ENCODE measurements at regions not wholly inside any gene's neighbourhood (a gene's known extent, or its start where the extent isn't known, plus 50 kb on each side); places are given as distances from the start of the nearest gene placed in this dataset.
"Not testable (repeated sequence)": the region's sequence is repeated elsewhere in the genome, so short reads cannot be mapped to it uniquely, and the experiment has no call there.

GRCh38 chr6:81890846-81891245 lies 138.4 kb upstream of the TENT5A start:
- no peaks in the 10 kb centered on the region for H3K9me3 ChIP-seq
- no peak for DNase-seq (ENCODE audit: low spot score)
- H3K27ac ChIP-seq = no peak overlapping the region
- H3K4me3 ChIP-seq = no peak overlapping the region
- TF ChIP-seq POLR2A (IDR thresholded peaks at IDR 0.05) (no peak), POLR2AphosphoS5 (IDR thresholded peaks at IDR 0.05) (no peak), CTCF (IDR thresholded peaks at IDR 0.05) (no peak)
- no peaks in the 10 kb centered on the region for H3K36me3 ChIP-seq
- no peaks in the 10 kb centered on the region for H3K27me3 ChIP-seq (replicated peaks; ENCODE audit: insufficient read depth)
- H3K4me1 ChIP-seq (replicated peaks) = no peaks in the 10 kb centered on the region
- 88% methylated on average over 2 of the region's 2 CpGs for WGBS
- intact Hi-C loops (cut with DNase I) = no loop called here

- intact Hi-C loops (cut with DNase I) = no loop called here
- no peaks in the 10 kb centered on the region for H3K4me1 ChIP-seq (replicated peaks)
- DNase-seq (ENCODE audit: low spot score) = no peak
- no peaks in the 10 kb centered on the region for H3K9me3 ChIP-seq
- H3K36me3 ChIP-seq = no peaks in the 10 kb centered on the region
- no peak for TF ChIP-seq POLR2A (IDR thresholded peaks at IDR 0.05)
- no peak for TF ChIP-seq CTCF (IDR thresholded peaks at IDR 0.05)
- no peak for TF ChIP-seq POLR2AphosphoS5 (IDR thresholded peaks at IDR 0.05)
- H3K4me3 ChIP-seq = no peak overlapping the region
- H3K27ac ChIP-seq = no peak overlapping the region
- WGBS = 78% methylated on average over 6 of the region's 6 CpGs
- H3K27me3 ChIP-seq (replicated peaks; ENCODE audit: insufficient read depth) = no peaks in the 10 kb centered on the region
Measured at GRCh38 chr6:81889377-81890053, 137.0 kb upstream of the TENT5A start.

GRCh38 chr6:81886909-81887308 lies 134.4 kb upstream of the TENT5A start:
- 97% methylated on average over 1 of the region's 1 CpG for whole genome bisulfite sequencing
- H3K9me3 ChIP-seq; H3K4me3 ChIP-seq; DNase-seq (ENCODE audit: low spot score); H3K27me3 ChIP-seq (replicated peaks; ENCODE audit: insufficient read depth); H3K4me1 ChIP-seq (replicated peaks); intact Hi-C loops (cut with DNase I); H3K36me3 ChIP-seq; H3K27ac ChIP-seq: not testable (repeated sequence)

GRCh38 chr6:81886157-81886556 lies 133.7 kb upstream of the TENT5A start:
- no peaks in the 10 kb centered on the region for H3K36me3 ChIP-seq
- no peak overlapping the region for H3K27ac ChIP-seq
- WGBS = 96% methylated on average over 2 of the region's 2 CpGs
- TF ChIP-seq POLR2A (IDR thresholded peaks at IDR 0.05) = no peak
- no peak for TF ChIP-seq POLR2AphosphoS5 (IDR thresholded peaks at IDR 0.05)
- TF ChIP-seq CTCF (IDR thresholded peaks at IDR 0.05) = no peak
- DNase-seq (ENCODE audit: low spot score) = no peak
- H3K4me3 ChIP-seq = no peak overlapping the region
- intact Hi-C loops (cut with DNase I) = no loop called here
- H3K27me3 ChIP-seq (replicated peaks; ENCODE audit: insufficient read depth) = no peaks in the 10 kb centered on the region
- H3K9me3 ChIP-seq = no peaks in the 10 kb centered on the region
- H3K4me1 ChIP-seq (replicated peaks) = no peaks in the 10 kb centered on the region

- WGBS = 98% methylated on average over 4 of the region's 4 CpGs
- H3K36me3 ChIP-seq = no peaks in the 10 kb centered on the region
- H3K27ac ChIP-seq = no peak overlapping the region
- H3K4me1 ChIP-seq (replicated peaks) = no peaks in the 10 kb centered on the region
- no peak for TF ChIP-seq POLR2AphosphoS5 (IDR thresholded peaks at IDR 0.05)
- no peak for TF ChIP-seq POLR2A (IDR thresholded peaks at IDR 0.05)
- no peak for TF ChIP-seq CTCF (IDR thresholded peaks at IDR 0.05)
- DNase-seq (ENCODE audit: low spot score) = no peak
- intact Hi-C loops (cut with DNase I) = no loop called here
- no peaks in the 10 kb centered on the region for H3K9me3 ChIP-seq
- no peak overlapping the region for H3K4me3 ChIP-seq
- no peaks in the 10 kb centered on the region for H3K27me3 ChIP-seq (replicated peaks; ENCODE audit: insufficient read depth)
Measured at GRCh38 chr6:81881660-81882059, 129.2 kb upstream of the TENT5A start.

Measured in prostate gland (tissue), 2 donors.